ENCODE measurements at regions not wholly inside any gene's neighbourhood (a gene's known extent, or its start where the extent isn't known, plus 50 kb on each side); places are given as distances from the start of the nearest gene placed in this dataset.

DNA sequence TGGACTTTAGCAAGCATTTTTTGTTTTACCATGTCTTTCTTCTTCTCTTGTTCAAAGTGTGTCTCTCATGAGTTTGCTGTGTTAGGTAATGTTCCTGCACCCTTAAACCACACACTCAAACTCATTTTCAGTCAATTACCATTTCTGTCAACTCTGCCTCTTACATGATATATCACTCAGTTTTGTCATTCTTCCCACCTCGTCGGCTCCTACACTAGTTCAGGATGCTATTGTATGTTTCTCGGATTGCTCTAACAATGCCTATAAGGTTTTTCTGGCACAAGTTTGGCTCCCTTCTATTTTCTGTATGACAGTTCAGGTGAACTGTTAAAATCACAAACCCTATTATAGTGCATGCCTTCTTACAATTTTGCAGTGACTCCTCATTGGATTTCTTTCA lies 260.8 kb upstream of the NAV3 start:
- no peak for DNase-seq

DNA sequence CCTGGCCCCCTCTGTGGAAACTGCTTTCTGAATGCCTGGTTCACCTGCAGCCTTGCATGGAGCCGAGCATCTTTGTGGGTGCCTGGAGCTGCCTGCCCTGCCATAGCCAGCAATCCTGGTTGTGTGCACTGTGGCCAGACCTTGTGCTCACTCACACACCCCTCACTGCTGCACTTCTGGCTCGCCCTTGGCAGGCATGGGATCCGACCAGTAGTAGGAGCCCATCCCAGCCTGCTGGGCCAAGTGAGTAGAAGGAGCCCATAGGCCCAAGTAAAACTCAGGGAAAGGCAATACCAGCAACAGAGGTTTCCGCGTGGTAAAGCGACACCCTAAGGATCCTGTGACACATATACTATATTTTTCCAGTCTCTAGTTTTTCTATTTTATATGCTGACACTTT lies 270.0 kb upstream of the NAV3 start:
- DNase-seq = peak; percentile 47

DNA sequence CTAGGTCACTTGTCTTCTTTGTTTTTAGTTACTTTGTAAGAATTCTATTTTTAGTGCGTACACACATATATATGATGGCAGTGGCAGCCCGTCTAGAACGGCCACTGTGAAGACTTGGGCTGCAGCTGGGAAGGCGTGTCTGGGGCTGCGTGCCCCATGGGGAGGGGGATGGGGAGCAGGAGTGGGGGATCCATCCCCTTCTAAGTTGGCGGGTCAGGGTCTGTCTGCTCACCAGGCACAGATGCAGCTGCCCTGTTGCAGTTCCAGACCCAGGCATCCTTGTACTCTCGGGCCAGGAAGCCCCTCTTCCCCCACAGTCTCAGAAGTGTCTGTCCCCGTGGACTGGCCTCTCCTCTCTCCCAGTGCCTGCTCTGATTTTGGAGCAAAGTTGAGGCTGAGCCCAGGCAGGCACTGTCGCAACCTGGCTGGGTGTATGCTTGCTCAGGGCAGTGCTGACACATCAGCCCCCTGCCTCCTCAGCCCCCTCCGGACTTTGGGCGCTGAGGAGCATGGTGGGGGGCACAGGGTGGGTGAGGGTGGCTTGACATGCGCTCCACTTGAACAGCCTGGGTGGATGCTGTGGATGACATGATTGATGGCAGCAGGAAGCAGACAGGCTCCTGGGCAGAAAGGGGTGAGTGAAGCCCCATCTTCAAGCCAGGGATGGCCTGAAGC lies 271.2 kb upstream of the NAV3 start:
- no peak for DNase-seq

DNA sequence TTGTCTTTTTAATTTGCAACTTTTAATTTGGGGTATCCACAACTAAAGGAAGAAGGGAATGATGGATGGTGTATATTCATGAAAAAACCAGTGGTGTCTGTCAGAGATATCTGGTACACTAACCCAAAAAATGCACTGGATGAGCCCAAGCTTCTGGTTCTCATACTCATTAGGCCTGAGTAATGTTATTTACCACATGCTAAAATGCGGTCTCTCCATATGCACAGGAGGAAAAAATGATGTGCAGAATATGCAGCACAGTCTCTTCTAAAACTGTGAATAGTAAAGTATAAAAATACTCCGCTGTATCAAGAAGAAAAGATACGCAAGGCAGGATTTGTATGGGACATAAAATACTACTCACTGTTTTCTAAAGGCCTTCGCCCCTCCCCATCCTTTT lies 275.6 kb upstream of the NAV3 start:
- no peak for DNase-seq

DNA sequence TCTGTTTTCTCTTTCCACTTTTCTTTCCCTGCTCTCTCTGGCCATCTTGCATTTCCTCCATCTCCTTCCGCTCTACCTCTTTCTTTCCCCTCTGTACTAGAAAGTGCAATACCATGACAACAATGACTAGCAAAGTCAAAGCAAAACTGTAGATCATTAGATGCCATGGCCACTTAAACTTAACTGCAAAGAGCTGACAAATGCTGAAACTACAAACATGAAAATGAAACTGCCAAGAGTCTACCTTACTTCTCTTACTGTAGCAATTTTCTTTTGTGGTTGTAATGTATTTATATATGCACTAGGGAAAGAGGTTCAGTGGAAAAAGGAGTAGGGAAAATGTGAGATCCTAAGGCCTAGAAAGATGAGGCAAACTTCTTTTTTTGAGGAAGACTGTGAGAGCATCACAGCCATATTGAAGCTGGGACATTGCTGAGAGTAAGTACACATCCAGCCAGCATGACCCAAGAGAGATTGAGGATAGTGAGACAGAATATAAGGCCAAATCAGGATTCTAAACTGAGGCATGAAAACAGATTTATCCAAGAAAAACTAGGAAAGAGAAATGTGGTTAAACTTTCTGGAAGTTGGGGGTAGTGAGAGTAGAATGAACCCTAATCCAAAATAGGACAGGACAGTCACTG lies 276.6 kb upstream of the NAV3 start:
- DNase-seq = no peak

DNA sequence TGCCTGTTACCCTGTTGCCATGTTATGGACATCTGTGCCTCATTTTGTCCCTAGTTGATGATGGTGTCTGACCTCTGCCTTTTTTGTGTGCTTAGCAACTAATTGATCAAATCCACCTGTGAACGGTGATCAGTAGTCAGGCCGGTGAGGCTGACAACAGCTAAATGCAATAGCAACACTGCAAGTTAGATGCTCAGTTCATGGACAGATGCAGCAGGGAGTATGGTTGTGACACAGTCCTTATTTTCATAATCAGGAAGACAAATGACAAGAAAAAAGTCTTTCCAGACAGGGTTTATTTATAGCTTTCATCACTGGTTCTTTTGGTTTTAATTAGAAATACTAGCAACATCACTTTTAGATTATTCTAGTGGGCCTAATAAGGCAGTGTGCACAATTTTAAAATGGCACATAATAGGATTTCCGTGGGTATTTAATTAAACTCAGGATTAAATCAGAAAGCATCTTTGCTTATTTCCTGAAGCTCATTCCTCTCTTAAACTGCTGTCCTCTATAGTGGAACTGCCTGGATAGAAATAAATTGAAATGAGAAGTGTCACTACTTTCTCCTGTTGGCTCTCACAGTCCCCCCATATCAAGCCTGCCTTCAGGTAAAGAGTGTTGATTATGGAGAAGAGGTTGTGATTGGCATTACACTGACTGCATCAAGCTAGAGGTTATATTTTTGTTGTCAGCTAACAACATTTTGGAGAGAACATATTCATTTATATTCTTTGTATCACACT lies 281.1 kb upstream of the NAV3 start:
- DNase-seq = no peak

DNA sequence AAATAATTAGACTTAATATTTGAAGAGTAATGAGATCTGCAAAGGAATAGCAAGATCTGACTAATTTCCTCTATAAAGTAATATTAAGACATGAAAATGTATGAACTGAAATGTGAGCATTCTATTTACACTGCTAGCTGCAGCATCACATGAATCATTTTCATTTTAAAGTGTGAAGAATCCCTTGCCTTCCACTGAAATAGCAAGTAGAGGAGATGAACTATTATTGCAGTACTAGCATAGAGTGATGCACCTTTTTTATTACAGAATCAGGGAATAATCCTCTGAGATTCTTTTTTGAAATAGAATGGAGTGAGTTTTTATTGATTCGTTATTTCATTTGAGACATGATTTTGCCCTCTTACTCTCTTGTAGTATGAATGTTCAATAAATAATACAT lies 281.9 kb upstream of the NAV3 start:
- no peak for DNase-seq

DNA sequence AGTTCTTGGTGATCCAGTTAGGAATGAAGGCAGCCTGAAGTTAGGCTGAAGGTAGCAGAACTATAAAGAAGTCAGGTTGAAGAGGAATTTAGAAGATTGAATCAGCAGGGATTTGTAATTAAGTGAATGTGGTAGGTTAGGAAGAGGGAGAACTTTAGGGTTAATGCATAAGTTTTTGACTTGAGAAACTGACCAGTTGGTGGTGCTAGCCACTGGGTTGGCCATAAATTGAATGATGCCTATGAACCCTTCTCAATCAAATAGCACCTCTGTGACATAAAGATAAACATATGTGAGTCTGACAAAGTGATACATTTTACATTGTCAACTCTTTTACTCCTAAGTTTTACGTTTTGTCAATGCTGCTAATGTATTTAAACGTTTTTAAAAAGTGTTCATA lies 290.6 kb upstream of the NAV3 start:
- DNase-seq = no peak

DNA sequence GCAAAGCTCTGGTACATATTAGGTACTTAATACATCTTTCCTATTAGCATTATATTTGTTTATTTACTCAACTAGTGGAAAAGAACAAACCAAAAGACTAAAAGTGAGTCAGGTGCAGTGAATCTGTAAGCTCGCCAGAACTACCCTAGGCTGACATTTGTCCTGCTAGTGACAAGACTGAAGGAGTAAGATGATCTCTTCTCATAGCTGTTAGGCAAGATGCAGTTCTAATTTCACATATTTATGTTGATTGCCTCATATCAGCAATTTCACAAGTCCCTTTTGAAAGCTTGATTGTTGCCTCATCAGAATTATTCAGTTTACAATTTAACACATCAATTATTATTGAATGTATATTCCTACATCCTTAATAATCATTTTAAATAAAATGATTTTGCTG lies 293.0 kb upstream of the NAV3 start:
- no peak for DNase-seq

DNA sequence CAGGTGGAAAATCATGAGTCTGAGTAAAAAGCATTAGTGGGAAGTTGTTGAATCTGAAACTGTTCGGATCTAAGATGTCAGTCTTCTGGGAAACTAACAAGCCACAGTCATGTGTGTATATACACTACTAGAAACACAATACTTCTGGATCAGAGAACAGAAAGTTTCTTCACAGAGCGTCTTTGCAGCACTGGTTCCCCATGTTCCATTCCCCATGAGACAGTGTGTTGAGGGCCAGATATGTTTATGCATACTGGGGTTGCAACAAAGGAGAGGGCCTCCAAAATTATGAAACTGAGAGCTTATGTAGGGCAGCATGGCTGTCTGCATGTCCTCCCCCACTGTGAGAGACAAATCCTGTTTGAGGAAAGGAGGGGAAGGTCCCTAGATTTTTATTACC lies 295.0 kb upstream of the NAV3 start:
- DNase-seq = no peak

DNA sequence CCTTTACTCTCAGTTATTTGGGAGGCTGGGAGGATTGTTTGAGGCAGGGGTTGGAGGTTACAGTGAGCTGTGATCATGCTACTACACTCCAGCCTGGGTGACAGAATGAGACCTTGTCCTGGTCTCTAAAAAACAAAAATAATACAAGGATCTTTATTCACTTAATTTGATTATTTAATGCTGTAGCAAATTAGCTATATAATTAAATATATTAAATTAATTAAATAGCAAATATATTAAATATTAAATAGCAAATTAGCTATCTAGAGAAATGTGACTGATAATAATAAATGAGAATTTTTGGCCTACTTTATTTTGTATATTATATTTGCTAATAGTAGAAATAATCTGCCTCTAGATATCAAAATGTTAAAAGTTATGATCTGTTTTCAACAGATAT lies 298.8 kb upstream of the NAV3 start:
- DNase-seq = no peak

DNA sequence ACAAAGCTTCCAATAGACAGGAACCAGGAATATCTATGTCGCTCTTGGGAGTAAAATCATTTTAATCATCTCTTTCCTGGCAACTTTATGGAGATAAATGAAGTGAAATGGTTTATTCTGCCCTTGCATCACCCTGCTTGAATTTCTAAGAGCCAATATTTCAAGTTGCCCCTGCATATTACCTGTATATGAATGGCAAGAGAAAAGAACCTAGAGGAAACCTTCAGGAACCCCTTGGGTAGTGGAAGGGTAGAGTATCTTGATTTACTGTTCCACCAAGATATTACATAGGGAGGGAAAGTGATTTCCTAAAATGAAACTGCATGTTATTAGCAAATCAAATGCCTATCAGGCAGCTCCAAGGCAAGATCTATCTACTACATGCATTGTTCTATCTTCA lies 308.4 kb upstream of the NAV3 start:
- DNase-seq = no peak

DNA sequence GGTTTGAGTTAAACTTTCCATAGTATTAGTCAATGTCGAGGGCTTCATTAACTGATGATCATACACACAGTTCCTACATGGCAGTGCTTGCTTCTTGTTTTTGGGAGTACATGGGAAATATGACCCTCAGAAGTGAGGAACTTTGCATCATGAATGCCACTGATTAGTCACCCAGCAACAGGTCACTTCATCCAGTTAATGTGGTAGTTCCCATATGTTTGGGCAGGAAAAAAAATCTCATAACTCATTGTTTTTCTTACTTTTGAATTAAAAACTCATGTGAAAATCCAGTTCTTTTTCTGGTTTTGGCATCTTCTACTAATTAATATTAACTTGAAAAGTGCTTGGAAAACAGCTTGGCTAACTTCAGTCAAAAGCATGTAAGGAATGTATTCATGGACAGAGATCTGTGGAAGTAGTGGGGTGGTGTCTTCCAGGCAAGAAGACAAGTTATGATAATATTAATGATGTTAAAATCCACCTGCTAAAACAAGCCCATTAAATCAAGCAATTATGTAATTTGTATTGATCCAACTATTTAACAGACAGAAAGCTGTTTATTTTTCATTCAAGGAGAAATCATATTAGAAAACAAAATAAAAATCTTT lies 309.1 kb upstream of the NAV3 start:
- DNase-seq = no peak

DNA sequence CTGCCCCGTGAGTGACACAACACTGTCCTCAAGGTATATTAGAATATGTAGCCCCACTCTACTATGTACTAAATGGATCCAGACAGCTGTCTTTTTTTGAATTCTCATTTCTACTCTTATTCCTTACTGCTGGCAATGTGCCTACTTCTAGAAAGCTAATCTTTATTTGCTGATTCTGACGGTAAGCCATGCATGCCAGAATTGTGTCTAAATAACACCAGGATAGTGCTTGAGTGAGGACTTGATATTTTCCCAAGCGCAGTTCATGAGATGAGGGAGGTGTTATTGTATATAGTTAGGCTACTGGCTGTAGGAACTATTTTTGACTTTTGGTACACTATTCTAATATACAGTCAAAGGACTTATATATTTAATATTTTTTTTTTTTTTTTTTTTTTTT lies 316.2 kb upstream of the NAV3 start:
- no peak for DNase-seq

DNA sequence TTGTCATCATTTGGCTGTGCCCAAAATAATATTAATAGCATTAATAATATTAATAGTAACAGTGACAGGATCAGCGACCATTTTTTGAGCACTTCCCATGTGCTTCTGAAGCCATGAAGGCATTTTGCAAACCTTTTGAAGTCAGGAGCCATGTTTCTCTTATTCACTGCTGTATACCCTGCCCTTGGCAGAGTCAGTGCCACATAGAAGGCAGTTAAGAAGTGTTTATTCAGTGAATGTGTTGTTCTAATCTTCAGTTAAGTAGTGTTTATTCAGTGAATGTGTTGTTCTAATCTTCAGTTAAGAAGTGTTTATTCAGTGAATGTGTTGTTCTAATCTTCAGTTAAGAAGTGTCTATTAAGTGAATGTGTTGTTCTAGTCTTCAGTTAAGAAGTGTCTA lies 319.7 kb upstream of the NAV3 start:
- no peak for DNase-seq

DNA sequence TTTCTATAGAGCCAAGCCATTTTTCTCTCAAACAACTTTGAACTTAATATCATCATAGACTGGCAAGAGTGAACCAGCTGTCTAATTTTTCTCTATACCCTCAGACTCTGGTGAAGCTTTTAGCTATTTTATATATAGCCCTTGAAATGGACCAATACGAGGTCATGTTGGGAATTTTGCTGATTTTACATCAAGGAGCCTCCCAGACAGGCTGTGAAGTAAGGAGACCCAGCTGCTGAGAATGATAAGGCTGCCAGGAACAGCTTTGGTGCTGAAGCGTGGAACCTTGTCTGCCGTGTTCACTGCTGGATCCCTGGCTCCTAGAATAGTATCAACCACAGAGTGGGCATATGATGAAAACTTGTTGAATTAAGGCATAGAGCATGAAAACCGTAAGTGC lies 326.2 kb upstream of the NAV3 start:
- DNase-seq = no peak

DNA sequence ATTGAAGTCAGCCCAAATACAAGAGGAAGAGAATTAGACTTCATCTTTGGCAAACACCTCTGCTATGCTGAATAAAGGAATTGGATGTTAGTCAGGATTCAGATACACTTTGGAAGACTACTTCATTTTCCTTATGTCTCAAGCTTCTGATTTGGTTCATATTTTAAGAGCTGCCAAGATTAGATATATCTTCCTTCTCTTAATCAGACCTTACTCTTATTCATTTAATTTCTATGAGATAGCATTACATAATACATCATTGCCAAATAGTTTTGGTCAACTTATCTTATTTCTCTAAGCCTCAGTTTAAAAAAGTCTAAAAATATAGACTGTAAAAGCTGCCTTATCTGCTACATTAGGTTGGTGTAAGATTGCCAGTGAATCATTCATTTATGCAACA lies 330.6 kb upstream of the NAV3 start:
- DNase-seq = no peak

DNA sequence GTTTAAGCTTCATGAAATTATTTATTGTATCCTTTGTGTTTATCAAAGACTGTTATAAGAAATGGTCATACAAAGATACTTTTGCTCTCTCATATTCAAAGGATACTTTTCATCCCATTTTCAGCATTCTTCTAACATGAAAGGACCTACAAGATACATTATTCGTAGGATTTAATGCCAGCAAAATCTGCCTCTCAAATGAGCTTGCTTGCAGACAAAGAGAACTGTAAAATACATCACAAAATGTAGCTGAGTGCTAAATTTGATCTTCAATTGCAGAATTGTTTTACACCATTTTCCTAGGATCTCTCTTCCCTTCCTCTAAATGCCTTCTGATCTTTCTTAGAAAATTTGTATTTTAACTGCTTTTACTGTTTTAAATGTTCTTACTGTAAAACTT lies 333.0 kb upstream of the NAV3 start:
- DNase-seq = no peak

DNA sequence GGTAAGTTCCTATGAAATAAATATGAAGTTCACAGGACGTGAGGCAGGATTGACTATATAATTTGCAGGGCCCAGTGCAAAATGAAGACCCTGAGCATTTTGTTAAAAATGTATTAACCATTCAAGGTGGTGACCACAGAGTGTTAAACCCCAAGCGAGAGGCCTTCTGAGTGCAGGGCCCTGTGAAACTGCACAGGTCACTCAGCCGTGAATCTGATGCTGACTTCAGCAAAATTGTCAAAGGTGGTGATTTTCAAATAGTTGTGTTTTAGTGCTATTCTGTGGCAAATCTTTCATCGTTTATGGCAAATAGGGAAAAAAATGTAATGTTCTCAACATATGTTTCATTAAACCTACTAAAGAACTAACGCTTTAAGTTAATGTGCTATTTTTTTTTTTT lies 334.0 kb upstream of the NAV3 start:
- no peak for DNase-seq

DNA sequence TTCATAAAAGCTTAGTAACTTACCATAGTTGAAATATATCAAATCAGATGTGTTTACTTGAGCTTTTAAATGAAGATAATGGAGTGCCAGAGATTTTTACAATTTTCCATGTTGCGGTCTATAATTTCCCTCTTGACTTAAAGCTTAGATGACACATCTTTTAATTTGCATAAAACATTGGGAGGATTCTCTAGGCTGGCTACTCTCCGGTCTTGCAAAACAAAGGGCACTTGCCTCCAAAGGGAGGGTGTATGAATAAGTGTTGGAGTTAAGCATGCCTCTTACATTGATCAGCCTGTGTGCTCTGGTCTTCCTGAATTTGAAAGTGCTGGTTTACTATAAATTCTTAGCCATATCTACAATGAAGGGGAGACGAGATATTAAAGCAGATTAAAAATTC lies 336.4 kb upstream of the NAV3 start:
- no peak for DNase-seq

DNA sequence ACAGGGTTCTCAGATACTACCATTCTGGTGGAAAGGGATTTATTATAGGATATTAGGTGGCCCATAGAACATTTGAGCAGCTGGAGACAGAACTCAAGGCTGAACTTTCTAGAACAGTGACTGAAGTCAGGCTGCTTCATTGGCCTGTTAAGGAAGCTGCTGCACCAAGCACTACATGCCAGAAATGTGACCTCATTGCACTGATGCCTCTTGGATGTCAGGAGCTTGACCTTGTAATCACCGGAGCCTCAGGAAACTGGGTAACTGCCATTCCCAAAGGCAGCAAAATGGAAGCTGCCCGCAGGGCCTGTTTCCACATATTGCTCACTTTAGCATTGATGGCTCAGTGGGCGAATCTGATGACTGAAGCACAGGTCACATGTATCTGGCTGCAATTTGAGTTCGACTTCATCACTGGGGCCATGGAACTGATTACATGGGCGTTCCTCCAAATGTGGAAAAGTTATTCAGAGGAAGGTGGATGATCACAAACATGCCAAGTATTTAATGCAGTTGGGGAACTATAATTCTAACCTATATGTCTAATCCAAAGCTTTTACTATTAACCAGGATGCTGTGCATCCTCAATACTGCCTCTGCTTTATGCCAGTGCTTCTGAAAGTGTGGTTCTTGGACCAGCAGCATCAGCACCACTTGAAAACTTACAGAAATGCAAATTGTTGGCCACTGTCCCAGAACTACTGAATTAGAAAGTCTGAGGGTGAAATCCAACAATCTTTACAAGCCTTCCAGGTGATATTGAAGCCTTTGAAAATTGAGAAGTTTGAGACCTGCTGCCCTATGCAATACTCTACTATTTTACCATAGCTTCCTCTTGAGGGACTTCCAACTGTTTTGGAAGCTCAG lies 337.2 kb upstream of the NAV3 start:
- DNase-seq = peak; percentile 73

DNA sequence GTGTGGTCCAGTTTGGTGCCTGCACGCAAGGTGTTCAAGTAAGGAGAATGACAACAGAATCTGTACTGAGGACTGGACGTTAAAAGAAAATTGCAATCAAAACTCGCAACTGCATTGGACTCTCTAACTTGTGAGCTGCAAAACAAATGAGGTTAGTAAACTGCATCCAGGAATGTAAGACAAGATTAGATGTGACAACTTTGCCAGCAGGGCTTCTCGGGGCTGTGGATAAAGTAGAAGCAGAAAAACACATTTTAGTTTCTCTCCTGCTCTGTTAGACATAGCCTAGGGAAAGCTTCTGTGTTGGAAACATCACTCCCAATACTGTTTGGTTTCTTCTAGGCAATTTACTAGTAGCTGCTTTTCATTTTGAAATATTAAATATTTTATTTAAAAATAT lies 338.2 kb upstream of the NAV3 start:
- no peak for DNase-seq

DNA sequence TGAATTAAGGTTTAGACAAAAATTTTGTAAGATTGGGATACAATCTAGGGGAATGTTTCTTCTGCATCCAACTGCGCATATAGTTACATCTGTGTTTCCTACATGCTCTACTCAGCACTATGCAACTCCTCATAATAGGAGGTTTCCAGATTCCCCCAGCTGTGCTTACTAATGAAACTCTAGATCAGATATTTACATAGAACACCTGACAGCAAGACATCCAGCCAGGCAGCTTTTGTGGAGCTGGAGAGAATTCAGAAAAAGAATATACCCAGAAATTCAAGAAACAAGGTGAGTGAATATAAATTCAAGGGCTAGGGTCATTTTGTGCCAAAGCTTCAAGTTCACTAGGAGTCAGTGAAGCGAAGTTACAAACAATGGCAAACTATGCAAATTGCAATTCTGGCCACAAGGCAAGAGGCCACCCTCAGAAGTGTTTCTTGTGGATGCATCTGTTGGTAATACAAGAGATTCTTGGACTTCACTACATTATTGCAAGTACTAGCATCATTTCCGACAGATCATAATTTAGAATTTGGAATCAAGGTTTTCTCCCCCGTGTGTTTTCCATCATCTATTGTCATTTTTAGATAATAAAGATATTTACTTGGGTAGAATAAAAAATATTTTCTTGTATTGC lies 341.2 kb upstream of the NAV3 start:
- DNase-seq = no peak

Measured in islet precursor cell (in vitro differentiated cells).